Posterior cingulate gyrus (tissue), 11 donors: ENCODE measurements at regions not wholly inside any gene's neighbourhood (a gene's known extent, or its start where the extent isn't known, plus 50 kb on each side); places are given as distances from the start of the nearest gene placed in this dataset.
"Not testable (repeated sequence)": the region's sequence is repeated elsewhere in the genome, so short reads cannot be mapped to it uniquely, and the experiment has no call there.

Source experiments
- DNase-seq, 10 donors: peaks; one replicate each; pipeline versions ENCODE4 v3.0.0 to v3.0.0-alpha.2; 2020 to 2021; ENCODE audit warnings: mixed read lengths in 3 of 10
- intact Hi-C: fragments of 100-400 bp; cut with DNase I; formaldehyde crosslinking; loops from one replicate; pipeline ENCODE4 v1.15.1; 2023

DNA sequence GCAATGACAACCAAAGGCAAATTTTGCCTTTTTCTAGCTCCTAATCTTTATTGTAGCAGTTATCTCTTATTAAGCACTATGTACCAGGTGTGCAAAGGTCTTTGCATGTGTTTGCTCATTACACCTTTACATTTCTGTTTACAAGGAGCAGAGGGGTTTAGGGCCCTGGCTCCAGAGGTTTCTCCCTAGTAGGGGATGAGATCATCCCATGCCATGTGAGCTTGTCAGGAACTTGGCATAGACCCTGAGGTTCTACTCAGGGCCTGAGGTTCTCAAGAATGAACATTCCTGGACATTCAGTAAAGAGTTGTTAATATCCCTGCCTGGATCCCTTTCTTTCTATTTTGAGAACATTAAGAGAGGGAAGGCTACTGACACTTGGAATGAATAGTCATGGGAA, 292.0 kb downstream of the RPAP3 start:
- intact Hi-C loops, result no loop called here
- DNase-seq, result no peak

DNA sequence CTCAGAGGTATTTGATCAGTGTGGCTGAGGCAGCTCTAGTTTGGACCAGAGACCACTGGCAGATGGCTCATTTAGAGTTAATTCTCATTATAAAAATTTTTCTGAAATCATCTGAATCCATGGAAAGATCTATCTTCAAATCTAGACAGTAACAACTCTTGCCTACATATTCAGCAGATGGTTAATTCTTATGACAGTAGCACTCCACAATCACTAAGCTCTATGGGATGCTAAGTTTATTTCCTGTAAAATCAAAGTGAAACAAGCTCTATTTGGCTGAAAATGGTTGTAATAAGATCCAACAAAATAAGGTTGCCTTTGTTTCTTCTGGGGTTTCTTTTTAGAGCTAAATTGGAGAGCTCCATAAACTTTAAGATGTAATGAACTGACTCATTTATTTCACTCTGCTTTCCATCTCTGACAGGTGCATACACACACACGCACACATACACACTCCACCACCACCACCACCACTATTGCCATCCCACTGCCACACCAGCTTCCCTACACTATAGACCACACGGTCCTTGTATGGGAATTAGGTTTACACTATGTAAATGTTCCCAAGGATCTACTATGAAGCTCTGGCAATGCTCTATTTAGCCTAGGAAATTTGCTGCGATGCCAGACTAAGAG, 293.1 kb downstream of the RPAP3 start:
- no peak for DNase-seq
- intact Hi-C loops, result no loop called here

DNA sequence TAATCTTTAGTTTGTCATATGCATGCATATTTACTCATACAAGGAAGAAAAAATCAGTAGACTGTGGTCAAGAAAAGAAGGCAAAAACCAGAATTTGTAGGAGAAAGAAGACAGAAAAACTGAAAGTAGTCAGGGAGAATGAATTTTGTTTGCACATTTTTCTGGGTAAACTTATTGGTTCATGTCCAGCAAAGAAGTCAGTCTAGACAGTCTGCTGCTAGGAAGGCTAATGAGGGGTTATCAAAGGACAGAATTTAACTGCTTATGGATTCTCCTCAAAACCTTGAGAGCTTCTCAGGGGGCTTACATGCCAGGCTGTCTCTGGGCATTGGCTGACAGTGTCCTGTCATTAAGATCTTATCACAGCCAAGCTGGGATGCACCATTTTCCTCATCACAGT, 293.9 kb downstream of the RPAP3 start:
- intact Hi-C loops, result no loop called here
- DNase-seq, result no peak

DNA sequence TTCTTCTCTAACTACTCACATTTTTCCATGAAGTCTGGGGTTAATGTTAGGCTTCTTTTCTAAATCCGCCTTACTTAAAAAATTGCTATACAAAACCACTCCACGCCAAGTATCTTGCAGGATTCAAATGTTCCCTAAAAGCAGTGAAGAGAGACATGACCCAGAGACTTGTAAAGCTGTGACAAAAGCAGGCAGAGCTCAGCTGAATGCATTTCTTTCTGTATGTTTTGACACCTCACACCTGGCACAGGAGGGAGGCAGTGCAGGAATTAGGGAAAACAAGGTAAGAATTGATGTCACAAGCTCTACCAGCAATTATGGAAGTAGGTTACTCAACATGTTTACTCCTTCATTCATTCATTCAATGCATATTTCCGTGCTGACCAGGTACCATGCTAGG, 295.0 kb downstream of the RPAP3 start:
- intact Hi-C loops, result no loop called here
- DNase-seq, result no peak

DNA sequence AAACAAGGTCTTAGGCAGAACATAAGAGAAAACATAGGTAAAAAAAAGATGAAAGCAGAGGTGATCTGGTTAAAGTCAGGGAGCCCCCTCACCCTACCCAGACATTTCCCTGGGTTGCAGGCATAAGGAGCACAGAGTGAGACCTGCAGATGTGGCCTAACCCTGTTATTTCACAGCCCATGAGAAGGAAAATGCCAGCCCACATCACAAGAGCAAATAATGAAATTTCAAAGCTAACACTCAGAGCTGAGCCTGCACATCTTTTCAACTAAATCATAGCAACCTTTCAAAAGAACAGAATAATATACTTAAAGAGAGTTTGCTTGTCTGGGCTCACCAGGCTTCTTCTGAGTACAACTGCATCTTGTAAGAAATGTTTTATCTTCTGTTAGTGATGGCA, 295.4 kb downstream of the RPAP3 start:
- intact Hi-C loops, result no loop called here
- DNase-seq, result no peak

DNA sequence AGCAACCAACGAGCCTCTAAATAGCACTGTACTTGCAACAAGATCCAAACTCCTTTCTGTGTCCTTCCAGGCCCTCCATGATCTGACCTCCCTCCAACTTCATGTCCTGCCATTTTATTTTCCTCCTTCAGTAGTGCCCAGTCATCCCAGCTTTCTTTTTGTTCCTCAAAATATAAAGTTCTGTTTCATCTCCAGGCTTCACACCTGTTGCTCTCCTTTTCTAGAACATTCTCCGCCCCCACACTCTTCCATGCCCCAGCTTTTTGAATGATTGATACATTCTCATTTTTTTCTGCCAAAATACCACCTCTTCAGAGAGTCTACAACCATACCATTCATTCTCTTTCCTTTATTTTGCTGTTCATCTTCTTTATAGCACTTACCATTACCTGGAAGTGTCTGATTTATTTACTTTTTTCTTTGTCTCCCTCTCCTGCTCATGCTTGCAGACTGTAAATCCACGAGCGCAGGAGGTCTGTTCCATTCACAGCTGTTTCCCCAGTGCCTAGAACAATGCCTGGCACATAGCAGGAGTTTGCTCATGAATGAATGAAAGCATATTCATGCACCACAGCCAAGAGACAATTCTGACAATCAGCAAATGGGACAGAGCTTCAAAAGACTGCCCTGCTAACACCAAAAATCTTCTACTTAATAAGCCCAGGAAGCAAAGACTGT, 296.4 kb downstream of the RPAP3 start:
- intact Hi-C loops, result no loop called here

DNA sequence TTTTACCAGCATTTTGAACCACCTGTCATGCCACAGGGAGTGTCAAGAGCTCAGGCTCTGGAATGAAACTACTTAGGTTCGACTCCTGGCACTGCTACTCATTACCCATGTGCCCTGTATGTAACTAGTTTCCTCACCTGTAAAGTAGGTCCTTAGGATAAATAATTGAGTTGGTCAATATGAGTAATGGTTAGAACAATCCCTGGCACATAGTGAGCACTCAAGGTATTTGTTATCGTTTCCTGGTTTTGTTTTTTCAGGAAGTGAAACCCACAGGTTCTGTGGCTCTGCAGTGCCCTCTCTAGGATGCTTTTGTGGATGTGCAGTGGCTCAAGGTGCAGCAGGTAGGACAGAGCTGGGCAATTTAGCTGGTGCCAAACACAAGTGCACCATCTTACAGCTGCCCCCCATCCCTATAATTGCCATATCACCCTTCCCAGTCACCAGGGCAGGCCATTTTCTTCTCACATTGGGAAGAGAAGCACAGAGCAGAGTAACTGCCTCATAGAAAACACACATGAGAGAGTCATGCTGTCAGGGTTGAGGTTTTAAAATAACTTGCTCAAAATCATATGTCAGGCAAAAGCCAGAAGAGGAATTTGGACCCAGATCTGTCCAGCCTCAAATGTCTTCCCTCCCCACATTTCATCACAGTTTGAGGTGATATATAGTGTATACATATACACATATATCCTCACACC, 297.5 kb downstream of the RPAP3 start:
- intact Hi-C loops, result no loop called here
- DNase-seq, result no peak

More for the DNA sequence above, 296.4 kb downstream of the RPAP3 start:
- DNase-seq, result no peak

DNA sequence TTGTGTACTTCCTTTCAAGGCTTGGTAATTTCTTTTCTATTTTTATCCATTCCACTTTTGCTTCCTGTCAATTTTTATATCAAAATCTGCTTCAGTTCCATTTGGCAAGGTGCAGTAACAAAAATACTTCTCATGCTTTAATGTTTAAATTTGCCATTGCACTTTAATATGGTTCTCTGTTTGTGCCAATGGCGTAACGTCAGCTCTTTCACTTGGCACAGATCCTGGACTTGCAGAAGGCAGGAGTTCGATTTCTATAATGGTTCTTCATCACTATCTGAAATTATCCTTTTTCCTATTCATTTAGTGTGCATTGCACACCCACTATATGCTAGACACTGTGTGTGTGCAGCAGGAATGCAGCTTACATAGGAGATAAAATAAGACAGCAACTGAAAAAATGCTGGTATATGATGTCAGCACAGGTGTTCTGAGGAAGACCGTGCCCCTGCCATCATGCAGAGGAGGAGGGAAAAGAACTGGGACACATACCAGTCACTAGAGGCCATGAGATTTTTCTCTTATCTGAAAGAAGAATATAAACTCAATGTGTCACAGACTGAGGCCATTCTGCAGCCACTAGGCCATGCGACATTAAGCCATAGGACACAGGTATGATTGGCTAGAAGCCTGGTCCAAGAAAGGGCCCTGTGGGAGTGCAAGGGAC, 298.2 kb downstream of the RPAP3 start:
- intact Hi-C loops, result no loop called here
- DNase-seq, result no peak

DNA sequence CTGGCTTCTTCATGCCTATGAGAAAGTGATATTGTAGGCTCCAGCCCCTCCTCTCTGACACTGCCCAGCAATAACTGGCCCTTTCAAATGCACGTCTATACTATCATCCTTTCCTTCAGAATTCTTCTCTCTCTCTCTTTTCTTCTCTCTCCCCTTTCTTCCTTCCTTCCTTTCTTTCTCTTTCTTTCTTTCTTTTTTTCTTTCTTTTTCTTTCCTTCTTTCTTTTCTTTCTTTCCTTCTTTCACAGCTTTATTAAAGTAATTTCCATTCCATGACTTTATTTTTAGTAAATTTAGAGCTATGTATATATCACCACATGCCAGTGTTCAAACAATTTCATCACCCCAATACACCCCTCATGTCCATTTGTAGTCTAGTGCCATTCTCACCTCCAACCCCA, 302.1 kb downstream of the RPAP3 start:
- DNase-seq, result no peak
- intact Hi-C loops, result no loop called here

DNA sequence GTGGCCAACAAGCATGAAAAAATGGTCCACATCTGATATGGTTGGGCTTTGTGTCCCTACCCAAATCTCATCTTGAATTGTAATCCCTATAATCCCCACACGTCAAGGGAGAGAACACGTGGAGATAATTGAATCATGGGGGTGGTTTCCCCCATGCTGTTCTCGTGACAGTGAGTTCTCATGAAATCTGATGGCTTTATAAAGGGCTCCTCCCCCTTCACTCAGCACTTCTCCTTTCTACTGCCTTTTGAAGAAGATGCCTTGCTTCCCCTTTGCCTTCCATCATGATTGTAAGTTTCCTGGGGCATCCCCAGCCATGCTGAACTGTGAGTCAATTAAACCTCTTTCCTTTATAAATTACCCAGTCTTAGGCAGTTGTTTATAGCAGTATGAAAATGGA, 304.6 kb downstream of the RPAP3 start:
- DNase-seq, intact Hi-C loops: not testable (repeated sequence)

DNA sequence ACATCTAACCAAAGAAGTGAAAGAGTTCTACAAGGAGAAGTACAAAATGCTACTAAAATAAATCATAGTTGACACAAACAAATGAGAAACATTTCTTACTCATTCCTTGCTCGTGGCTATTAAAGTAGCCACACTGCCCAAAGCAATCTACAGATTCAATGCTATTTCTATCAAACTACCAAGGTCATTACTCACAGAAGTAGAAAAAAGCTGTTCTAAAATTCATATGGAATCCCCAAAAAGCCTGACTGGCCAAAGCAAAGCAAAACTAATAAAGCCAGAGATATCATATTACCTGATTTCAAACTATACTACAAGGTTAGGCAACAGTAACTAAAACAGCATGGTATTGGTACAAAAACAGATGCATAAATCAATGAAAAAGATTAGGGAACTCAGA, 305.6 kb downstream of the RPAP3 start:
- DNase-seq, result no peak
- intact Hi-C loops, result no loop called here

DNA sequence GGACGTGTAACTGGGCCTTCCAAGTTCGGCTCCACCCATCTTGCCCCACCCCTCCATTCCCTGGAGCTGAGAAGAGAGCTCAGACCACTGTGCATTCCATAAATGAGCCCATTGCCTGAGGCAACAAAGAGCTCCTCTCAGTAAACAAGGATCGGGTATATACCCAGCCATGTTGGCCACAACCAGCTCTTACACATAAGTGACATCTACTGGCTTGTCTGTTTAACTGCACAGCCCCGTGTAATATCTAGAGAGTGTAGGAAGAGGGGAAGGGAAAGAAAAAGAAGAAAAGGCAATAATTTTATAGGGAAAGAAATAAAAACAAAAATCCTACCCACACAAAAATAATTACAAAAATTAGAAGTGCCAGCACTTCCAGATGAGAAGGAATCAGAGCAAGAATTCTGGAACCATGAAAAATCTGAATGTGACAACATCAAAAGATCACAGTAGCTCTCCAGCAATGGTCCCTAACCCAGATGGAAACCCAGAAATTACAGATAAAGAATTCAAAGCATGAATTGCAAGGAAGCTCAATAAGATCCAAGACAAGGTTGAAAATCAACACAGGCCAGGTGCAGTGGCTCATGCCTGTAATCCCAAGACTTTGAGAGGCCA, 308.1 kb downstream of the RPAP3 start:
- intact Hi-C loops, result no loop called here

DNA sequence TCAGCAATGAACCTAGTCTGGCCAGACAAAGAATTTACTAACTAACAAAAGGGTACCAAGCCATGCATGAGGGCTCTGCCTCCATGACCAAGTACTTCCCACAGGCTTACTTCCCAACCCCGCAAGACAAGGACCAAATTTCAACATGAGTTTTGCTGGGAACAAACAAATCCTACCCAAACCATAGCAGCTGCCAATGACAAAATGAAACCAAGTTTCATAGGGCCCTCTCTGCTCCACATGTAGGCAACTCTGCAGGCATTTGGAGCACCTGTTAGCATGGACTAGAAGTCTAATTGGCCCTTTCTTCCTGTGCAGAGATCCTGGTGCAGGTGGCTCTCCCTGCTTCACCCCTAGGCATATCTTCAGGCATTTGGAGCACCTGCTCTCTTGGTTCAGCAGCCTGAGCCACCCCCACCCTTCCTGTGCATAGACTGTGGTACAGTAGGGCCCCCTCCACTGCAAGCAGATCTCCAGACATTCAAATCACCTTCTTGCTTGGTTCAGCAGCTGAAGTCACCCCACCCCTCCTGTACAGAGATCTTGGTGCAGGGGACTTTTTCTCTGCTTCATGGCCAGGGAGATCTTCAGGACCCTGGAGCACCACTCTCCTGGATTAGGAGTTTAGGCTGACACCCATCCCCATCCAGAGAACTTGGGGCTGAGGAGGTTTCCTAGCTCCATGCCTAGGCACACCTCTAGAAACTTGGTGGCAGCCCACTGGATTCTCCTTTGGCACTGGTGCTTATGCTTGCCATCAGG, 308.7 kb downstream of the RPAP3 start:
- DNase-seq, result no peak
- intact Hi-C loops, result no loop called here

More for the DNA sequence above, 308.1 kb downstream of the RPAP3 start:
- no peak for DNase-seq

DNA sequence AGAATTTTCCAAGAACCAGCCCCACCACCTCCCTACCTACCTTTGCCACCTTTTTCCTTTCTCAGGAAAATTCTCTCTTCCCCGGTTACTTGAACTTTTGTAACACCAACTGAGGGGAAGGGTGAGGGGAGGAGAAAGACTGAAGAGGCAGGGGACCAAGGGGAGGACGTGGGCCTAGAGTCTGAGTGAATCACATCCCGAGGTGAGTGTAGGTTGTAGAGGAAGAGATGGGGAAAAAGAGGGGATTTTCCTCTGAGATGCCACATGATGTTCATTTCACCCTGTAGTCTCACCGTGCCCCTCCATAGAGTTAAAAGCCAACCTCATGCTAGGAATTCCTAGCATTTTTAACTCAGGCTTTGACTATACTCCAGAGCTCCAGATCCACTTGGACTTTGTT, 311.8 kb downstream of the RPAP3 start:
- intact Hi-C loops, result no loop called here
- DNase-seq, result no peak

DNA sequence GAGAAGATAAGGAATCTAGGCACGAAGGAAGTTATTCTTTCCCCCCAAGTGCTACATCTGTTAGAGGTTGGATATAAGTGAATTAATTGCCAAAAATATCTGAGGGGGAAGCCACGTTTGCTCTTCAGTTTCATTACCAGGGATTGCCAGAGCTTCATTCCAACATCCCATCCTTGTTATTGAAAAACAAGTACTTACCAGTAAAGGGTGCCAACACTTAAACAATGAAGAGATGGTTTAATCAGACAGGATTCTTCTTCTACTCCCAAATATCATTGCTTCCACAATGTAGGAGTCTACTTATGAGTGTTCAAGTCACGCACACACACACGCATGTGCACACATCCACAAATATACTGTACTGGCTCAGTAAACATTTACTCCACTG, 312.4 kb downstream of the RPAP3 start:
- intact Hi-C loops, result no loop called here
- no peak for DNase-seq

DNA sequence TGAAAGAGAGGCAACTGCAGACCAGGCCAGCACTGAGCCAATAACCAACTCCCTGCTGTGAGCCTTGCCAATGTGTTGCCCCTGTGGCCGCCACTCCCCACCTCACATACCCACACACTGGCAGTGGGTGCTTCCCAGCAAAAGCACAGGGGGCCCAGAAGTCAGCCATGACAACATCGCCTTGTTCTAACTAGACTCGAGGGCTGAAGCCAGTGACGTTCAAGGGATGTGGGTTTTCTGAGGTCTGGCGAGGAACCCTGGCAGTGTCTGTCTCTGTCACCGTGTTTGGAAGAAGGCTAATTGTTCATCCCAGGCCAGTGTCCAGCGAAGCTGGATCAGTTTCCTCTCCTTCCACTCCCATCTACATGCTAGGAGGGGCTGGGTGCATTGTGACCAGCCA, 311.8 kb upstream of the AMIGO2 start:
- DNase-seq, result no peak
- intact Hi-C loops, result no loop called here

DNA sequence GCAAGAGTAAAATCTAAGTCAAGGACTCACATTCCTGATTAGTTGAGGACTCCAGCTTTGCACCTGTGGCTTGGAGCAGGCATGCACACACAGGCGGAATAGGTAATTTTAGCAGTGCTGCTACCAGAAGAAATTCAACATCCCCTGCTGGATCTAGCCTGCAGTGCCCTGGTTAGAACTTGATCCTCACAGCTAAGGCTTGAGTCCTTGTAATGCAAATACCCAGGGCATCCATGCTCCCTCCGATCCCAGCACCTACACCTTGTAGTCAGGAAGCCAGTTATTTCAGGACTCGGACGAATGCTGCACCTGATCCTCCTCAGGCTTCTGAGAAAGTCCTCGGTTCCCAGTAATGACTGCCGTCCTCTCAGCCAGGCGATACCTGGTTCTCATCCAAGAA, 309.0 kb upstream of the AMIGO2 start:
- no peak for DNase-seq
- intact Hi-C loops, result no loop called here

DNA sequence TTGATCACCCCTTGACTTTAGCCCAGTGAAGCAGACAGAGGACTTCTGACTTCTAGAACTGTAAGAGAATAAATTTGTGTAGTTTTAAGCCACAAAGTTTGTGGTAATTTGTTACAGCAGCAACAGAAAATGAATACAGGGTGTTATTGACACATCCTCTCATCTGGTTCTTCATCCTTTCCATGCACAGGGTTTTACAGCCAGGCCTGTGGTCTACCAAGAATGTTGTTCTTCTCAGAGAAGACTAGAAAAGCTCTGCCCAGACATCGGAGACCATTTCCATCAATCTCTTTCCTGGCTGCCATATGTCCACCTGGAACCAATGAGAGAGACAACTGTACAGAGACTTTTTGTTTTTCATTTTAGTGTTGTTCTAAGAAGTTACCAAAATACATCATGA, 308.2 kb upstream of the AMIGO2 start:
- no peak for DNase-seq
- intact Hi-C loops, result no loop called here

DNA sequence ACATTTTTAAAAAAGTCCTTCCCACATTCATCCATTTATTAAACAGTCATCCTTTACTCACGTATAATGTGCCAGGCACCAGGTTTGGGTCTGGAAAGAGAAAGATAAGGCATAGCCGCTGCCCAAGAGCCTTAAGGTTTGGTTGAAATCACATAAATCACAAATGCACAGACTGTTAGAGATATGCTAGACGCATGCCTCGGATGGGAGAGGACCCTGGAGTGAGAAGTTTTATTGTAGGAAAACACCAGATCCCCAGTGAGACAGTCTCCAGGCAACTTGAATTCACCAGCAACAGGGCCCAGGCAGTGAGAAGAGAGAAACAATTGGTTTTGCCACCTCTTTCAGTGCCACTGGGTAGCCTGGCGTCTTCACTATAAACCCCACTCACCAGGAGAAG, 305.9 kb upstream of the AMIGO2 start:
- no peak for DNase-seq
- intact Hi-C loops, result no loop called here

DNA sequence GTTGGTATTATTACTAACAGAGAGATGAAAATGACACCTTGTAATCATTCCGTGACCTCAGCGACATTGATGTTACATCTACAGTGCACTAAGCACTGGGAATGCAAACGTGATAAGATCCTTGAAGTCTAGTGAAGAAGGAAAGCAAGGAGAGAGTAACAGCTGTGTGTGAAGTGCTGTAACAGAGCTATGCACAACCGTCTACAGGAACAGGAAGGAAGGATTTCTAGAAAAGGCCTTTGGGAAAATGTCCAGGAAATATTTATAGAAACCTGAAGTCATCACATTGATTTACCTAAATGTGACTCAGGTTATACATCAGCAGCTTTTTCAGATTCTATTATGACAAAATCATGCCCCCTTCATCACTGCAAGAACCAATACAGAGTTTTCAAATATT, 304.2 kb upstream of the AMIGO2 start:
- DNase-seq, result no peak
- intact Hi-C loops, result no loop called here
